Thyroid gland (tissue), 4 donors: ENCODE measurements at regions not wholly inside any gene's neighbourhood (a gene's known extent, or its start where the extent isn't known, plus 50 kb on each side); places are given as distances from the start of the nearest gene placed in this dataset.

Experiments used
- DNase-seq, 2 donors: peaks; one replicate each; pipeline ENCODE4 v3.0.0-alpha.2; 2019
- H3K27ac ChIP-seq, 3 donors: fragments of 200-600 bp; sonication (generic); 1 replicate in 2 of 3; 2 replicates in 1 of 3; pipeline ENCODE4 v1.5.1; 2016 to 2019; ENCODE audit warnings: mild to moderate bottlenecking in 1 of 3, moderate library complexity in 1 of 3
- H3K27me3 ChIP-seq: fragments of 200-600 bp; sonication (generic); one replicate; pipeline ENCODE4 v1.5.1; 2019
- H3K36me3 ChIP-seq, 2 donors: fragments of 200-600 bp; sonication (generic); one replicate each; pipeline ENCODE4 v1.5.1; 2016 to 2019
- H3K4me1 ChIP-seq, 2 donors: fragments of 200-600 bp; sonication (generic); one replicate each; pipeline ENCODE4 v1.5.1; 2017 to 2019
- H3K4me3 ChIP-seq, 3 donors: fragments of 200-600 bp; sonication (generic); replicated peaks in 1 of 3; 1 replicate in 2 of 3; 2 replicates in 1 of 3; pipeline ENCODE4 v1.5.1; 2016; ENCODE audit warnings: mild to moderate bottlenecking in 1 of 3
- H3K9me3 ChIP-seq: fragments of 200-600 bp; sonication (generic); one replicate; pipeline ENCODE4 v1.5.1; 2017
- POLR2A ChIP-seq, 2 donors: fragments of 450-650 bp; IDR thresholded peaks; one replicate each; pipeline ENCODE4 v1.6.1; 2017; ENCODE audit warnings: antibody characterized with exemption in 2 of 2, mild to moderate bottlenecking in 2 of 2, moderate library complexity in 1 of 2
- WGBS, 2 donors: methylation state at CpG; one replicate each; pipeline ENCODE4 v1.1.5; 2017; 5-methylcytosine and 5-hydroxymethylcytosine counted together
- intact Hi-C: fragments of 100-400 bp; cut with DNase I; formaldehyde crosslinking; loops from one replicate; pipeline ENCODE4 v1.15.1; 2023
- TF ChIP-seq, protein P1 (sequence below), 6 experiments: fragments of 200-600 bp in 3 of 6; fragments of 450-650 bp in 3 of 6; sonication (generic) in 3 of 6; IDR thresholded peaks; one replicate each; pipeline ENCODE4 v1.5.1; 2016 to 2019; ENCODE audit warnings: antibody characterized with exemption in 6 of 6, mild to moderate bottlenecking in 2 of 6, inconsistent platforms in 1 of 6, moderate library complexity in 1 of 6

- Histone ChIP-seq H3K27me3 (no peaks in the 10 kb centered on the region), H3K4me3 (no peak overlapping the region), H3K27ac (no peak overlapping the region), H3K4me1 (no peaks in the 10 kb centered on the region), H3K9me3 (no peaks in the 10 kb centered on the region), H3K36me3 (no peaks in the 10 kb centered on the region)
- TF ChIP-seq POLR2A (IDR thresholded peaks at IDR 0.05) = no peak
- TF ChIP-seq, protein P1, sequence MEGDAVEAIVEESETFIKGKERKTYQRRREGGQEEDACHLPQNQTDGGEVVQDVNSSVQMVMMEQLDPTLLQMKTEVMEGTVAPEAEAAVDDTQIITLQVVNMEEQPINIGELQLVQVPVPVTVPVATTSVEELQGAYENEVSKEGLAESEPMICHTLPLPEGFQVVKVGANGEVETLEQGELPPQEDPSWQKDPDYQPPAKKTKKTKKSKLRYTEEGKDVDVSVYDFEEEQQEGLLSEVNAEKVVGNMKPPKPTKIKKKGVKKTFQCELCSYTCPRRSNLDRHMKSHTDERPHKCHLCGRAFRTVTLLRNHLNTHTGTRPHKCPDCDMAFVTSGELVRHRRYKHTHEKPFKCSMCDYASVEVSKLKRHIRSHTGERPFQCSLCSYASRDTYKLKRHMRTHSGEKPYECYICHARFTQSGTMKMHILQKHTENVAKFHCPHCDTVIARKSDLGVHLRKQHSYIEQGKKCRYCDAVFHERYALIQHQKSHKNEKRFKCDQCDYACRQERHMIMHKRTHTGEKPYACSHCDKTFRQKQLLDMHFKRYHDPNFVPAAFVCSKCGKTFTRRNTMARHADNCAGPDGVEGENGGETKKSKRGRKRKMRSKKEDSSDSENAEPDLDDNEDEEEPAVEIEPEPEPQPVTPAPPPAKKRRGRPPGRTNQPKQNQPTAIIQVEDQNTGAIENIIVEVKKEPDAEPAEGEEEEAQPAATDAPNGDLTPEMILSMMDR (IDR thresholded peaks at IDR 0.05) = no peak
- DNase-seq = no peak
- intact Hi-C loops = no loop called here
- WGBS, 2 donors = 76 to 79% methylated on average over 4 of the region's 4 CpGs
Measured at GRCh38 chr1:213550804-213551203, 437.0 kb upstream of the PROX1 start.

GRCh38 chr1:213552045-213552444 lies 435.7 kb upstream of the PROX1 start:
- no peak overlapping the region for H3K4me3 ChIP-seq
- WGBS, 2 donors = 71 to 81% methylated on average over 1 of the region's 1 CpG
- DNase-seq = no peak
- H3K9me3 ChIP-seq = no peaks in the 10 kb centered on the region
- no peaks in the 10 kb centered on the region for H3K4me1 ChIP-seq
- intact Hi-C loops = no loop called here
- no peak overlapping the region for H3K27ac ChIP-seq
- no peaks in the 10 kb centered on the region for H3K27me3 ChIP-seq
- no peak for TF ChIP-seq POLR2A (IDR thresholded peaks at IDR 0.05)
- TF ChIP-seq, protein P1 (IDR thresholded peaks at IDR 0.05) = no peak
- H3K36me3 ChIP-seq = no peaks in the 10 kb centered on the region

DNA sequence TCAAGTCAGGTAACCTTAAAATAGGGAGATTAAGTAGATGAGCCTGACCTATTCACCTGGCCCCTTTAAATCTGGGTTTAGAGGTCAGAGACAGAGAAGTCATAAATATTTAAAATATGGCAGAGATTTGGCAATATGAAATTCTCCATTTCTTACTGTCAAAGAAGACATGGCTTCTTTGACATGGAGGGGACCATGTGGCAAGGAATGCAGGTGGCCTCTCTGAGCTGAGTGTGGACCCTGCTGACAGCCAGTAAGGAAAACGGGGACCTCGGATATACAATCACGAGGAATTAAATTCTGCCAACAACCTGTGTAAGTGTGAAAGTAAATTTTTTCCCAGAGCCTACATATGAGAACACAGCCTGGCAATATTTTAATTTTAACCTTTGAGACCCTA lies 427.5 kb upstream of the PROX1 start:
- 92 to 93% methylated on average over 3 of the region's 3 CpGs for WGBS, 2 donors
- no peaks in the 10 kb centered on the region for H3K9me3 ChIP-seq
- DNase-seq = no peak
- H3K36me3 ChIP-seq = no peaks in the 10 kb centered on the region
- no peak overlapping the region for H3K27ac ChIP-seq
- TF ChIP-seq, protein P1 (IDR thresholded peaks at IDR 0.05) = no peak
- TF ChIP-seq POLR2A (IDR thresholded peaks at IDR 0.05) = no peak
- H3K4me3 ChIP-seq = no peak overlapping the region
- intact Hi-C loops = no loop called here
- no peaks in the 10 kb centered on the region for H3K27me3 ChIP-seq
- no peaks in the 10 kb centered on the region for H3K4me1 ChIP-seq

GRCh38 chr1:213561870-213562269 lies 425.9 kb upstream of the PROX1 start:
- no peaks in the 10 kb centered on the region for H3K9me3 ChIP-seq
- H3K27ac ChIP-seq = no peak overlapping the region
- DNase-seq = no peak
- no peaks in the 10 kb centered on the region for H3K27me3 ChIP-seq
- intact Hi-C loops = no loop called here
- H3K36me3 ChIP-seq = no peaks in the 10 kb centered on the region
- TF ChIP-seq, protein P1 (IDR thresholded peaks at IDR 0.05) = no peak
- no peak for TF ChIP-seq POLR2A (IDR thresholded peaks at IDR 0.05)
- no peak overlapping the region for H3K4me3 ChIP-seq
- H3K4me1 ChIP-seq = no peaks in the 10 kb centered on the region
- WGBS, 2 donors = 94 to 96% methylated on average over 2 of the region's 2 CpGs

GRCh38 chr1:213564215-213564659 lies 423.5 kb upstream of the PROX1 start:
- intact Hi-C loops = no loop called here
- TF ChIP-seq POLR2A (IDR thresholded peaks at IDR 0.05) = no peak
- TF ChIP-seq, protein P1 (IDR thresholded peaks at IDR 0.05) = peak in 2 of 6 experiments; percentile 18 to 43
- Histone ChIP-seq H3K4me1 (no peaks in the 10 kb centered on the region), H3K27me3 (no peaks in the 10 kb centered on the region), H3K27ac (no peak overlapping the region), H3K9me3 (no peaks in the 10 kb centered on the region), H3K36me3 (no peaks in the 10 kb centered on the region), H3K4me3 (no peak overlapping the region)
- no peak for DNase-seq
